HepG2 (cell line): ENCODE measurements at regions not wholly inside any gene's neighbourhood (a gene's known extent, or its start where the extent isn't known, plus 50 kb on each side); places are given as distances from the start of the nearest gene placed in this dataset.

Source experiments
- ARNT2 ChIP-seq: sonication (generic); formaldehyde crosslinking; IDR thresholded peaks from 2 replicates; pipeline ENCODE4 v1.8.0; 2022; ENCODE audit warnings: mild to moderate bottlenecking, low read depth, missing genetic modification reagents, moderate library complexity
- ATF7-NPFF ChIP-seq: sonication (generic); formaldehyde crosslinking; IDR thresholded peaks from 2 replicates; pipeline ENCODE4 v1.8.1; 2023; ENCODE audit warnings: mild to moderate bottlenecking, low read depth, missing genetic modification reagents, moderate library complexity
- BRCA1 ChIP-seq: sonication (generic); formaldehyde crosslinking; IDR thresholded peaks from 2 replicates; pipeline ENCODE4 v1.4.0; 2020; ENCODE audit warnings: missing genetic modification reagents
- CBX1 ChIP-seq: IDR thresholded peaks from one replicate; pipeline ENCODE4 v1.6.1; 2016; ENCODE audit warnings: antibody characterized with exemption, low read depth
- ERF ChIP-seq: IDR thresholded peaks from 2 replicates; pipeline ENCODE4 v1.6.1; 2018; ENCODE audit warnings: missing biosample characterization, missing genetic modification reagents
- ESRRA ChIP-seq: sonication (generic); formaldehyde crosslinking; IDR thresholded peaks from 2 replicates; pipeline ENCODE4 v1.5.1; 2020; ENCODE audit warnings: mild to moderate bottlenecking, low read depth, missing genetic modification reagents
- FIP1L1 ChIP-seq: fragments of 200-400 bp; formaldehyde crosslinking; IDR thresholded peaks from 2 replicates; pipeline ENCODE4 v1.6.1; 2018; ENCODE audit warnings: low read depth, mild to moderate bottlenecking, low read length, moderate library complexity, borderline replicate concordance; ENCODE audit not compliant: insufficient read depth
- FOXO1 ChIP-seq: sonication (generic); formaldehyde crosslinking; IDR thresholded peaks from 2 replicates; pipeline ENCODE4 v1.4.0; 2020; ENCODE audit warnings: missing genetic modification reagents
- HDAC1 ChIP-seq: sonication (generic); formaldehyde crosslinking; IDR thresholded peaks from 2 replicates; pipeline ENCODE4 v1.5.1; 2020; ENCODE audit warnings: mild to moderate bottlenecking, missing genetic modification reagents
- HNRNPK ChIP-seq: fragments of 200-400 bp; formaldehyde crosslinking; IDR thresholded peaks from 2 replicates; pipeline ENCODE4 v1.6.1; 2018; ENCODE audit warnings: low read length, low read depth, moderate library complexity, mild to moderate bottlenecking; ENCODE audit not compliant: poor library complexity, severe bottlenecking
- HNRNPUL1 ChIP-seq: fragments of 200-400 bp; formaldehyde crosslinking; IDR thresholded peaks from 2 replicates; pipeline ENCODE4 v1.6.1; 2017; ENCODE audit warnings: low read depth, mild to moderate bottlenecking, low read length, moderate library complexity
- HOXA5 ChIP-seq: sonication (generic); formaldehyde crosslinking; IDR thresholded peaks from 2 replicates; pipeline ENCODE4 v1.4.0; 2020; ENCODE audit warnings: missing genetic modification reagents
- MAFF ChIP-seq: IDR thresholded peaks from 2 replicates; pipeline ENCODE4 v1.6.1; 2011; ENCODE audit warnings: low read depth, low read length, improper control_type of control experiment
- MLLT10 ChIP-seq: sonication (generic); formaldehyde crosslinking; IDR thresholded peaks from 2 replicates; pipeline ENCODE4 v1.4.0; 2020; ENCODE audit warnings: missing genetic modification reagents
- MTA1 ChIP-seq: sonication (generic); formaldehyde crosslinking; IDR thresholded peaks from 2 replicates; pipeline ENCODE4 v1.4.0; 2020; ENCODE audit warnings: missing genetic modification reagents, mild to moderate bottlenecking, borderline replicate concordance
- MZF1 ChIP-seq: sonication (generic); formaldehyde crosslinking; IDR thresholded peaks from 2 replicates; pipeline ENCODE4 v1.8.1; 2023; ENCODE audit warnings: mild to moderate bottlenecking, missing genetic modification reagents, borderline replicate concordance
- NR2F1 ChIP-seq, 2 experiments: fragments of 450-650 bp in 1 of 2; formaldehyde crosslinking in 1 of 2; IDR thresholded peaks; 2 replicates each; pipeline versions ENCODE4 v1.5.0 to v1.6.1; 2016 to 2020; ENCODE audit warnings: mild to moderate bottlenecking in 1 of 2, missing compliant biosample characterization in 1 of 2, missing genetic modification reagents in 1 of 2, moderate library complexity in 1 of 2
- RORA ChIP-seq: sonication (generic); formaldehyde crosslinking; IDR thresholded peaks from 2 replicates; pipeline ENCODE4 v1.5.0; 2020; ENCODE audit warnings: mild to moderate bottlenecking, missing genetic modification reagents, moderate library complexity
- SALL1 ChIP-seq: sonication (generic); formaldehyde crosslinking; IDR thresholded peaks from 2 replicates; pipeline ENCODE4 v1.8.0; 2022; ENCODE audit warnings: mild to moderate bottlenecking, missing genetic modification reagents
- SIN3A ChIP-seq: IDR thresholded peaks from 2 replicates; pipeline ENCODE4 v1.6.1; 2011; ENCODE audit warnings: low read depth, mild to moderate bottlenecking, control low read depth, low read length, borderline replicate concordance
- SMC3 ChIP-seq: IDR thresholded peaks from 2 replicates; pipeline ENCODE4 v1.6.1; 2011; ENCODE audit warnings: low read length, improper control_type of control experiment
- TGIF2 ChIP-seq: IDR thresholded peaks from 2 replicates; pipeline ENCODE4 v1.6.1; 2016; ENCODE audit warnings: control low read depth, missing compliant biosample characterization
- WIZ ChIP-seq: sonication (generic); formaldehyde crosslinking; IDR thresholded peaks from 2 replicates; pipeline ENCODE4 v1.5.1; 2020; ENCODE audit warnings: mild to moderate bottlenecking, missing genetic modification reagents
- YY1 ChIP-seq: IDR thresholded peaks from 2 replicates; pipeline ENCODE4 v1.6.1; 2011; ENCODE audit warnings: low read length, low read depth, moderate library complexity, mild to moderate bottlenecking; ENCODE audit not compliant: insufficient read depth, insufficient replicate concordance
- ZFP36L2 ChIP-seq: sonication (generic); formaldehyde crosslinking; IDR thresholded peaks from 2 replicates; pipeline ENCODE4 v1.4.0; 2020; ENCODE audit warnings: missing genetic modification reagents
- ZNF136 ChIP-seq: sonication (generic); formaldehyde crosslinking; IDR thresholded peaks from 2 replicates; pipeline ENCODE4 v1.8.1; 2022; ENCODE audit warnings: low read depth, mild to moderate bottlenecking, moderate library complexity, missing genetic modification reagents
- ZNF205 ChIP-seq: IDR thresholded peaks from 2 replicates; pipeline ENCODE4 v1.6.1; 2018; ENCODE audit warnings: missing biosample characterization, missing genetic modification reagents
- ZNF251 ChIP-seq: sonication (generic); formaldehyde crosslinking; IDR thresholded peaks from 2 replicates; pipeline ENCODE4 v1.9.0; 2021; ENCODE audit warnings: mild to moderate bottlenecking, missing genetic modification reagents
- ZNF260 ChIP-seq: sonication (generic); formaldehyde crosslinking; IDR thresholded peaks from 2 replicates; pipeline ENCODE4 v1.4.0; 2020; ENCODE audit warnings: missing genetic modification reagents, low read depth, mild to moderate bottlenecking, borderline replicate concordance
- ZNF44 ChIP-seq: sonication (generic); formaldehyde crosslinking; IDR thresholded peaks from 2 replicates; pipeline ENCODE4 v1.5.1; 2020; ENCODE audit warnings: mild to moderate bottlenecking, missing genetic modification reagents
- ZNF660 ChIP-seq: sonication (generic); formaldehyde crosslinking; IDR thresholded peaks from 2 replicates; pipeline ENCODE4 v1.5.1; 2020; ENCODE audit warnings: mild to moderate bottlenecking, low read depth, missing genetic modification reagents, borderline replicate concordance
- ZNF761 ChIP-seq: sonication (generic); formaldehyde crosslinking; conservative IDR thresholded peaks from 2 replicates; pipeline ENCODE4 v1.4.0; 2020; ENCODE audit warnings: mild to moderate bottlenecking, missing genetic modification reagents
- ZSCAN29 ChIP-seq: sonication (generic); formaldehyde crosslinking; conservative IDR thresholded peaks from 2 replicates; pipeline ENCODE4 v1.4.0; 2020; ENCODE audit warnings: mild to moderate bottlenecking, missing genetic modification reagents

GRCh38 chr4:100823066-100823992 lies 305.5 kb upstream of the EMCN start (continued):
- TF ChIP-seq ZNF136 (CRISPR knock-in tag): no peak
- no peak for TF ChIP-seq CBX1
- TF ChIP-seq FOXO1 (CRISPR knock-in tag): no peak; the same call in 1 of the 2 replicates
- no peak for TF ChIP-seq ZNF660 (CRISPR knock-in tag)
- TF ChIP-seq SIN3A: no peak
- TF ChIP-seq TGIF2: no peak
- no peak for TF ChIP-seq RORA (CRISPR knock-in tag)
- TF ChIP-seq MLLT10 (CRISPR knock-in tag): no peak
- TF ChIP-seq NR2F1 (CRISPR knock-in tag; IDR thresholded peaks at IDR 0.05): peak; percentile 28 to 70; a peak in 1 of 4 replicates
- no peak for TF ChIP-seq YY1
- TF ChIP-seq MZF1 (CRISPR knock-in tag): no peak
- no peak for TF ChIP-seq ESRRA (CRISPR knock-in tag)
- TF ChIP-seq SMC3: no peak
- TF ChIP-seq HNRNPK: no peak
- TF ChIP-seq FIP1L1: no peak
- TF ChIP-seq HOXA5 (CRISPR knock-in tag): no peak
- TF ChIP-seq ZNF260 (CRISPR knock-in tag): no peak
- no peak for TF ChIP-seq HDAC1 (CRISPR knock-in tag)
- no peak for TF ChIP-seq ZFP36L2 (CRISPR knock-in tag)
- no peak for TF ChIP-seq ZNF44 (CRISPR knock-in tag)
- peak; percentile 55 for TF ChIP-seq MAFF
- TF ChIP-seq ZNF251 (CRISPR knock-in tag): no peak
- no peak for TF ChIP-seq WIZ
- TF ChIP-seq ZNF205: no peak
- no peak for TF ChIP-seq ATF7-NPFF (CRISPR knock-in tag)
- no peak for TF ChIP-seq ERF (CRISPR knock-in tag)
- no peak for TF ChIP-seq MTA1 (CRISPR knock-in tag)
- TF ChIP-seq HNRNPUL1: no peak
- TF ChIP-seq BRCA1 (CRISPR knock-in tag): no peak
- TF ChIP-seq ARNT2 (CRISPR knock-in tag): no peak
- TF ChIP-seq ZSCAN29 (CRISPR knock-in tag): no peak
- TF ChIP-seq SALL1: peak; percentile 37; the same call in 1 of the 2 replicates
- no peak for TF ChIP-seq ZNF761 (CRISPR knock-in tag)
